ENCODE measurements at regions not wholly inside any gene's neighbourhood (a gene's known extent, or its start where the extent isn't known, plus 50 kb on each side); places are given as distances from the start of the nearest gene placed in this dataset.

- DNase-seq (ENCODE audit: low read depth), result no peak
- H3K4me3 ChIP-seq (ENCODE audit: low read depth, low read length), result no peak overlapping the region
- no peak for TF ChIP-seq CTCF (conservative IDR thresholded peaks at IDR 0.05; ENCODE audit: low read depth, low read length)
Measured at GRCh38 chr7:108860615-108861014, 290.9 kb downstream of the DNAJB9 start.

DNA sequence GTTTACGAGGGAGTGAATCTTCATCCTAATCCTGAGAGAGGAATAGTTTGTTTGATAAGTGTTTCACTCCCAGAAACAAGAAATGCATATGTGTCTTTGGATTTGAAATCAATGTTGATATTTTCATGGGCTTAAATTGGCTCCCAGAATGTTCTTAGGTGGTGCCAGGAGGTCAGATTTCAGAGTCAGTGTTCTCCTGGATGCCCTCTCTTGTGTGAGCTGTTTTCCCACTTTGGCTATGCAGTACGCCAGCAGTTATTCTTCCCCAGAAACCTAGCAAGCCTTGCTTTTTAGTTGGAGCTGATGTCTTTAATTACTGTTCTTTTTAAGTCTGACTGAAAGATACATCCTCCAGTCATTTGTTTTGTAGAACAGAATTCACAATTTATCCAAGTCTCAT lies 291.4 kb downstream of the DNAJB9 start:
- no peak for DNase-seq (ENCODE audit: low read depth)
- no peak overlapping the region for H3K4me3 ChIP-seq (ENCODE audit: low read depth, low read length)
- TF ChIP-seq CTCF (conservative IDR thresholded peaks at IDR 0.05; ENCODE audit: low read depth, low read length), result no peak

GRCh38 chr7:108863227-108863848 lies 293.7 kb downstream of the DNAJB9 start:
- TF ChIP-seq CTCF (conservative IDR thresholded peaks at IDR 0.05; ENCODE audit: low read depth, low read length), result no peak
- H3K4me3 ChIP-seq (ENCODE audit: low read depth, low read length), result no peak overlapping the region
- no peak for DNase-seq (ENCODE audit: low read depth)

DNA sequence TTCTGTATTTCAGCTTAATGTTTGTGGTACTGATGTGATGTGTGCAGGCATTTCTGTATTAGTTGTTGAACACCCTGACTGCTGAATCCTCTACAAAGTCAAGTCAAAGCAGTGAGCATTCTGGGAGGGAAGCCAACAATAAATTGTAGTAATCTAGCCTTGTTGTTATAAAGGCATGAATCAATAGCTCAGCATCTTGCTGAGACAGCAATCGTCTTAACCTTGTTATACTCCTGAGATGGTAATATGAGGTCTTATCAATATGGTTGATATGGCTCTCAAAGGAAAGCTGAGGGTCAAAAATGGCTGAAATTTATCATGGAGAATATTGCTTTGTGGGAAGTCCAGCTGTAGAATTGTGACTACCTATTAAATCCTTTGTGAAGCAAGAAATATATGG lies 299.4 kb downstream of the DNAJB9 start:
- TF ChIP-seq CTCF (conservative IDR thresholded peaks at IDR 0.05; ENCODE audit: low read depth, low read length), result no peak
- no peak overlapping the region for H3K4me3 ChIP-seq (ENCODE audit: low read depth, low read length)
- DNase-seq (ENCODE audit: low read depth), result no peak

GRCh38 chr7:108875139-108875538 lies 305.5 kb downstream of the DNAJB9 start:
- peak; percentile 55 for DNase-seq (ENCODE audit: low read depth)
- peak; percentile 54 for TF ChIP-seq CTCF (conservative IDR thresholded peaks at IDR 0.05; ENCODE audit: low read depth, low read length)
- no peak overlapping the region for H3K4me3 ChIP-seq (ENCODE audit: low read depth, low read length)

DNA sequence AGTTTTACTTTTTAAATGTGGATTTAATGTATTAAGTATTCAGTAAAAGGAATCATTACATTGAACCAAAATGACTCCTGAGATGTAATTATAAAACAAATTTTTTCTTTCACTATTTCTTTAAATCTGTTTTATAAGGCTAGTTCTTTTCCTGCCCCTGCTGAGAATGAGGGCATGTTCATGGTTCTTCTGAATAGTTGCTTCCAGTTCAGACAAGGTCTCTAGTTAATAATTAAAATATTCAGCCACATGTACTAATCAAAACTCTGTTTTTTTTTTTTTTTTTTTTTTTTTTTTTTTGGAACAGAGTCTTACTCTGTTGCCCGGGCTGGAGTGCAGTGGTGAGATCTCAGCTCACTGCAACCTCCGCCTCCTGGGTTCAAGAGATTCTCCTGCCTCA lies 321.2 kb downstream of the DNAJB9 start:
- no peak for TF ChIP-seq CTCF (conservative IDR thresholded peaks at IDR 0.05; ENCODE audit: low read depth, low read length)
- H3K4me3 ChIP-seq (ENCODE audit: low read depth, low read length), result no peak overlapping the region

DNA sequence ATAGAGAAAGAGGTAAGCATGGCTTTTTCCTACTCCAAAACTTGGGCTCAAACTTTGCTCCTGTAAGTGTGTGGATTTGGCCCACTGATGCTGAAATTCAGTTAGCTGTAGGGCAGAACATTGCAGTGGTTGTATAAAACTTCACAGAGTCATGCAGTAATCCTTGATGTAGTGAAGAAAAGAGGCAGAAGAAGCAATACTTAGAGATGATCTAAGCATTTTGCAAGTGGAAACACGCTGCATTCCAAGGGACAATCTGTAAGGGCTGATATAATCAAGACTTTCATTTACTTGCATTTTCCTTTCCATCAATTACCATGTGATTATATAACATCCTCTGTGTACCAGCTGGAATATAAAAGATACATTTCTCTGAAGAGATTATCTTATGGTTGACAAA lies 338.8 kb downstream of the DNAJB9 start:
- DNase-seq (ENCODE audit: low read depth), result no peak
- no peak for TF ChIP-seq CTCF (conservative IDR thresholded peaks at IDR 0.05; ENCODE audit: low read depth, low read length)
- no peak overlapping the region for H3K4me3 ChIP-seq (ENCODE audit: low read depth, low read length)

More for the DNA sequence above, 321.2 kb downstream of the DNAJB9 start:
- DNase-seq (ENCODE audit: low read depth), result no peak
